ENCODE measurements at regions not wholly inside any gene's neighbourhood (a gene's known extent, or its start where the extent isn't known, plus 50 kb on each side); places are given as distances from the start of the nearest gene placed in this dataset.

DNA sequence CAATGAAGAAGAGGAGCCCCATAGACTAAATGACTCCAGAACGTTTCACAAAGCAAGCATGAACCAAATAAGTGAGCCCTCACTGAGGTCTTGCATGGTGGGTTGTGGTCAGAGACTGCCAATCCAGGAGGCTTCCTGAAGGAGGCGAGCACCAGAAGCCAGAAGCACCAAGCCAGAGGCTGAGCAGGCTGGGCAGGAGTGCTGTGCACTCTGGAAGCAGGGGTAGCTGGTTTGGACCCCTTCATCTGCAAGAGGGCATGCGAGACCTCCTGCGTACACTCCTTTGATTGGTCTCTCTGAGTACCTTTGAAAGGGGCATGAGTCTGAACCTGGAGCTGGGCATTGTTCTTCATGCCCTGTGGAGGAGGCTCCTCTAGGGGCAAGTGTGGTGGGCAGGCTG lies 192.5 kb downstream of the HAUS1 start:
- no peaks in the 10 kb centered on the region for H3K79me2 ChIP-seq (ENCODE audit: insufficient read depth, low read length)
- H3K9ac ChIP-seq (ENCODE audit: low read length): no peak overlapping the region
- H3K27ac ChIP-seq (ENCODE audit: low read depth, low read length): no peak overlapping the region
- H3K36me3 ChIP-seq (ENCODE audit: control insufficient read depth in 1 of 2, insufficient read depth in 2 of 2, low read length in 2 of 2): no peaks in the 10 kb centered on the region
- H3K4me1 ChIP-seq (ENCODE audit: control insufficient read depth in 1 of 2, insufficient read depth in 2 of 2, low read length in 2 of 2): no peaks in the 10 kb centered on the region
- ChIA-PET RAD21 (ENCODE audit: low non-redundant PET in 1 of 2, low total read pairs in 2 of 2, uncharacterized antibody in 2 of 2, unreplicated experiment in 2 of 2) (no interaction called here), POLR2A (no interaction called here), CTCF (no interaction called here)
- H3K4me2 ChIP-seq (ENCODE audit: low read length): no peak overlapping the region
- DNase-seq (ENCODE audit: low read depth, low spot score) (no peak), ATAC-seq (no peak)
- H3K4me3 ChIP-seq (replicated peaks in 1 of 2; ENCODE audit: low read depth in 1 of 2, low read length in 2 of 2): no peak overlapping the region
- H4K20me1 ChIP-seq (ENCODE audit: insufficient read depth): no peaks in the 10 kb centered on the region
- no peaks in the 10 kb centered on the region for H3K9me3 ChIP-seq (ENCODE audit: control insufficient read depth in 1 of 2, insufficient read depth in 1 of 2, low read depth in 1 of 2, low read length in 2 of 2)
- TF ChIP-seq ZNF274 (IDR thresholded peaks at IDR 0.05; ENCODE audit: low read depth, low read length): no peak
- TF ChIP-seq POLR2A (IDR thresholded peaks at IDR 0.05; ENCODE audit: borderline replicate concordance, extremely low read depth, insufficient read depth, insufficient read length): no peak
- TF ChIP-seq CEBPB (IDR thresholded peaks at IDR 0.05; ENCODE audit: low read depth): no peak
- no peak for TF ChIP-seq RAD21 (IDR thresholded peaks at IDR 0.05; ENCODE audit: low read depth)
- TF ChIP-seq FOSL1 (IDR thresholded peaks at IDR 0.05; ENCODE audit: low read depth): no peak
- TF ChIP-seq SRF (IDR thresholded peaks at IDR 0.05; ENCODE audit: low read depth): no peak
- no peak for TF ChIP-seq YY1 (IDR thresholded peaks at IDR 0.05; ENCODE audit: extremely low read depth, insufficient replicate concordance, low read depth, low read length)
- TF ChIP-seq, protein P1, sequence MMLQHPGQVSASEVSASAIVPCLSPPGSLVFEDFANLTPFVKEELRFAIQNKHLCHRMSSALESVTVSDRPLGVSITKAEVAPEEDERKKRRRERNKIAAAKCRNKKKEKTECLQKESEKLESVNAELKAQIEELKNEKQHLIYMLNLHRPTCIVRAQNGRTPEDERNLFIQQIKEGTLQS (IDR thresholded peaks at IDR 0.05): no peak
- no peak for TF ChIP-seq ZFX (IDR thresholded peaks at IDR 0.05)
- TF ChIP-seq, protein P2, sequence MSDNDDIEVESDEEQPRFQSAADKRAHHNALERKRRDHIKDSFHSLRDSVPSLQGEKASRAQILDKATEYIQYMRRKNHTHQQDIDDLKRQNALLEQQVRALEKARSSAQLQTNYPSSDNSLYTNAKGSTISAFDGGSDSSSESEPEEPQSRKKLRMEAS (IDR thresholded peaks at IDR 0.05): no peak
- TF ChIP-seq CBX3 (IDR thresholded peaks at IDR 0.05; ENCODE audit: low read depth): no peak
- TF ChIP-seq EZH2phosphoT487 (IDR thresholded peaks at IDR 0.05; ENCODE audit: borderline replicate concordance): no peak
- TF ChIP-seq EZH2 (IDR thresholded peaks at IDR 0.05): no peak
- TF ChIP-seq, protein P3, sequence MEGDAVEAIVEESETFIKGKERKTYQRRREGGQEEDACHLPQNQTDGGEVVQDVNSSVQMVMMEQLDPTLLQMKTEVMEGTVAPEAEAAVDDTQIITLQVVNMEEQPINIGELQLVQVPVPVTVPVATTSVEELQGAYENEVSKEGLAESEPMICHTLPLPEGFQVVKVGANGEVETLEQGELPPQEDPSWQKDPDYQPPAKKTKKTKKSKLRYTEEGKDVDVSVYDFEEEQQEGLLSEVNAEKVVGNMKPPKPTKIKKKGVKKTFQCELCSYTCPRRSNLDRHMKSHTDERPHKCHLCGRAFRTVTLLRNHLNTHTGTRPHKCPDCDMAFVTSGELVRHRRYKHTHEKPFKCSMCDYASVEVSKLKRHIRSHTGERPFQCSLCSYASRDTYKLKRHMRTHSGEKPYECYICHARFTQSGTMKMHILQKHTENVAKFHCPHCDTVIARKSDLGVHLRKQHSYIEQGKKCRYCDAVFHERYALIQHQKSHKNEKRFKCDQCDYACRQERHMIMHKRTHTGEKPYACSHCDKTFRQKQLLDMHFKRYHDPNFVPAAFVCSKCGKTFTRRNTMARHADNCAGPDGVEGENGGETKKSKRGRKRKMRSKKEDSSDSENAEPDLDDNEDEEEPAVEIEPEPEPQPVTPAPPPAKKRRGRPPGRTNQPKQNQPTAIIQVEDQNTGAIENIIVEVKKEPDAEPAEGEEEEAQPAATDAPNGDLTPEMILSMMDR (IDR thresholded peaks at IDR 0.05 in 2 of 3, conservative IDR thresholded peaks at IDR 0.05 in 1 of 3; ENCODE audit: borderline replicate concordance in 1 of 3, insufficient read depth in 1 of 3, low read depth in 2 of 3, low read length in 2 of 3): no peak
- TF ChIP-seq SP1 (IDR thresholded peaks at IDR 0.05; ENCODE audit: low read depth): no peak
- no peak for TF ChIP-seq TCF7L2 (IDR thresholded peaks at IDR 0.05; ENCODE audit: borderline replicate concordance, extremely low read depth, insufficient read depth, insufficient read length)
- no peak for TF ChIP-seq SIN3A (IDR thresholded peaks at IDR 0.05; ENCODE audit: low read depth)
- TF ChIP-seq POLR2AphosphoS5 (IDR thresholded peaks at IDR 0.05; ENCODE audit: low read depth, low read length): no peak
- TF ChIP-seq, protein P4, sequence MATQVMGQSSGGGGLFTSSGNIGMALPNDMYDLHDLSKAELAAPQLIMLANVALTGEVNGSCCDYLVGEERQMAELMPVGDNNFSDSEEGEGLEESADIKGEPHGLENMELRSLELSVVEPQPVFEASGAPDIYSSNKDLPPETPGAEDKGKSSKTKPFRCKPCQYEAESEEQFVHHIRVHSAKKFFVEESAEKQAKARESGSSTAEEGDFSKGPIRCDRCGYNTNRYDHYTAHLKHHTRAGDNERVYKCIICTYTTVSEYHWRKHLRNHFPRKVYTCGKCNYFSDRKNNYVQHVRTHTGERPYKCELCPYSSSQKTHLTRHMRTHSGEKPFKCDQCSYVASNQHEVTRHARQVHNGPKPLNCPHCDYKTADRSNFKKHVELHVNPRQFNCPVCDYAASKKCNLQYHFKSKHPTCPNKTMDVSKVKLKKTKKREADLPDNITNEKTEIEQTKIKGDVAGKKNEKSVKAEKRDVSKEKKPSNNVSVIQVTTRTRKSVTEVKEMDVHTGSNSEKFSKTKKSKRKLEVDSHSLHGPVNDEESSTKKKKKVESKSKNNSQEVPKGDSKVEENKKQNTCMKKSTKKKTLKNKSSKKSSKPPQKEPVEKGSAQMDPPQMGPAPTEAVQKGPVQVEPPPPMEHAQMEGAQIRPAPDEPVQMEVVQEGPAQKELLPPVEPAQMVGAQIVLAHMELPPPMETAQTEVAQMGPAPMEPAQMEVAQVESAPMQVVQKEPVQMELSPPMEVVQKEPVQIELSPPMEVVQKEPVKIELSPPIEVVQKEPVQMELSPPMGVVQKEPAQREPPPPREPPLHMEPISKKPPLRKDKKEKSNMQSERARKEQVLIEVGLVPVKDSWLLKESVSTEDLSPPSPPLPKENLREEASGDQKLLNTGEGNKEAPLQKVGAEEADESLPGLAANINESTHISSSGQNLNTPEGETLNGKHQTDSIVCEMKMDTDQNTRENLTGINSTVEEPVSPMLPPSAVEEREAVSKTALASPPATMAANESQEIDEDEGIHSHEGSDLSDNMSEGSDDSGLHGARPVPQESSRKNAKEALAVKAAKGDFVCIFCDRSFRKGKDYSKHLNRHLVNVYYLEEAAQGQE (IDR thresholded peaks at IDR 0.05; ENCODE audit: low read depth): no peak
- no TSS peak for BruUV-seq (replicated peaks)
- H3K9me2 ChIP-seq (ENCODE audit: insufficient read depth): no peaks in the 10 kb centered on the region
- H2AFZ ChIP-seq (ENCODE audit: low read depth, low read length, poor library complexity, severe bottlenecking): no peak overlapping the region
- peaks cover 3% of the 10 kb centered on the region; the same call in 1 of the 2 replicates for H3K27me3 ChIP-seq (ENCODE audit: insufficient read depth, low read length)
- intact Hi-C loops (cut with micrococcal nuclease): no loop called here

Measured in HCT116 (cell line).